ENCODE measurements at regions not wholly inside any gene's neighbourhood (a gene's known extent, or its start where the extent isn't known, plus 50 kb on each side); places are given as distances from the start of the nearest gene placed in this dataset.

- no peak overlapping the region for H3K4me3 ChIP-seq (ENCODE audit: low read depth, low read length)
- peaks cover 5% of the 10 kb centered on the region; the same call in 1 of the 2 replicates for H3K9me3 ChIP-seq (ENCODE audit: control insufficient read depth, insufficient read depth, low read length)
- no peak overlapping the region for H3K27ac ChIP-seq (ENCODE audit: low read depth, low read length)
- no peak for DNase-seq (ENCODE audit: low read depth, low spot score)
- ChIA-PET POLR2A (no interaction called here), CTCF (no interaction called here)
- TF ChIP-seq, protein P1, sequence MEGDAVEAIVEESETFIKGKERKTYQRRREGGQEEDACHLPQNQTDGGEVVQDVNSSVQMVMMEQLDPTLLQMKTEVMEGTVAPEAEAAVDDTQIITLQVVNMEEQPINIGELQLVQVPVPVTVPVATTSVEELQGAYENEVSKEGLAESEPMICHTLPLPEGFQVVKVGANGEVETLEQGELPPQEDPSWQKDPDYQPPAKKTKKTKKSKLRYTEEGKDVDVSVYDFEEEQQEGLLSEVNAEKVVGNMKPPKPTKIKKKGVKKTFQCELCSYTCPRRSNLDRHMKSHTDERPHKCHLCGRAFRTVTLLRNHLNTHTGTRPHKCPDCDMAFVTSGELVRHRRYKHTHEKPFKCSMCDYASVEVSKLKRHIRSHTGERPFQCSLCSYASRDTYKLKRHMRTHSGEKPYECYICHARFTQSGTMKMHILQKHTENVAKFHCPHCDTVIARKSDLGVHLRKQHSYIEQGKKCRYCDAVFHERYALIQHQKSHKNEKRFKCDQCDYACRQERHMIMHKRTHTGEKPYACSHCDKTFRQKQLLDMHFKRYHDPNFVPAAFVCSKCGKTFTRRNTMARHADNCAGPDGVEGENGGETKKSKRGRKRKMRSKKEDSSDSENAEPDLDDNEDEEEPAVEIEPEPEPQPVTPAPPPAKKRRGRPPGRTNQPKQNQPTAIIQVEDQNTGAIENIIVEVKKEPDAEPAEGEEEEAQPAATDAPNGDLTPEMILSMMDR (IDR thresholded peaks at IDR 0.05; ENCODE audit: low read depth, low read length): no peak
- H3K27me3 ChIP-seq (ENCODE audit: control insufficient read depth, insufficient read depth, low read length): peaks cover 2% of the 10 kb centered on the region
These were observed 286.4 kb downstream of the BAMBI start for GRCh38 chr10:28963539-28964221.

DNA sequence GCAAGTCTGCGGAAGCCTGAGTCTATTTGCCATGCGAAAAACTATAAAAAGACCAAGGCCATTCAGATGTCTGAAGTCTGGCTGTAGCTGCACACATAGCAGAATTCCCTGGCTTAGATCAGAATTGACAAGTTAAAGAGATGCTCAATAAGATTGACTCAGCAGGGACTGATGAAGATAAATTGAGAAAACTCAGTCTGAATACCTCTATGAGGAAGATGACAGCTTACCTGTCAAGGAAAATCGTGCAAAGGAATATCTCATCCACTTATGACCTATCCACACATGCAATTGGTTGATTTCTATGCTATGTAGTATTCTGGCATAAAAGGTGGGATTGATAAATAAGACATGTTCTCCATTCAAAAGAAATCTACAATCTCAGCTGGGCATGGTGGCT lies 288.6 kb downstream of the BAMBI start:
- peaks cover 3% of the 10 kb centered on the region for H3K27me3 ChIP-seq (ENCODE audit: control insufficient read depth, insufficient read depth, low read length)
- POLR2A ChIA-PET: no interaction called here
- TF ChIP-seq, protein P1 (IDR thresholded peaks at IDR 0.05; ENCODE audit: low read depth, low read length): no peak
- CTCF ChIA-PET: no interaction called here
- no peak overlapping the region for H3K27ac ChIP-seq (ENCODE audit: low read depth, low read length)
- H3K9me3 ChIP-seq (ENCODE audit: control insufficient read depth, insufficient read depth, low read length): peaks cover 5% of the 10 kb centered on the region; the same call in 1 of the 2 replicates
- no peak overlapping the region for H3K4me3 ChIP-seq (ENCODE audit: low read depth, low read length)
- no peak for DNase-seq (ENCODE audit: low read depth, low spot score)

GRCh38 chr10:28967031-28967430 lies 289.7 kb downstream of the BAMBI start:
- CTCF ChIA-PET: no interaction called here
- Histone ChIP-seq H3K27ac (ENCODE audit: low read depth, low read length) (no peak overlapping the region), H3K9me3 (ENCODE audit: control insufficient read depth, insufficient read depth, low read length) (peaks cover 5% of the 10 kb centered on the region; the same call in 1 of the 2 replicates), H3K4me3 (ENCODE audit: low read depth, low read length) (no peak overlapping the region), H3K27me3 (ENCODE audit: control insufficient read depth, insufficient read depth, low read length) (peaks cover 4% of the 10 kb centered on the region)
- POLR2A ChIA-PET: no interaction called here
- DNase-seq (ENCODE audit: low read depth, low spot score): no peak
- TF ChIP-seq, protein P1 (IDR thresholded peaks at IDR 0.05; ENCODE audit: low read depth, low read length): no peak

DNA sequence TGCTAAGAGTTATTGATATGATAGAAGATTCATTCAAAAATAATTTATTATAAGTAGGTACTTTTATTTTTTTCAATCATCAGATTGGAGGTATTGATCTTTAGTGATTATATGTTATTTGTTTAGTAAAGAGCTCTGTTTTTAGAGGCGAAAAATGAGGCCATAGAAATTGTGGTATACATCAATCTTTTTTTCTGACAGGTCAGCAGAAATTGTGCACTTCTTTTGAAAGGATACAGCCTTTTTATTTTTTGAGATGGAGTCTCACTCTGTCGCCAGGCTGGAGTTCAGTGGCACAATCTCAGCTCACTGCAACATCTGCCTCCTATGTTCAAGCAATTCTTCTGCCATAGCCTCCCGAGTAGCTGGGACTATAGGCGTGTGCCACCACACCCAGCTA lies 292.1 kb downstream of the BAMBI start:
- DNase-seq (ENCODE audit: low read depth, low spot score): no peak
- Histone ChIP-seq H3K27me3 (ENCODE audit: control insufficient read depth, insufficient read depth, low read length) (peaks cover 5% of the 10 kb centered on the region), H3K27ac (ENCODE audit: low read depth, low read length) (no peak overlapping the region), H3K9me3 (ENCODE audit: control insufficient read depth, insufficient read depth, low read length) (no peaks in the 10 kb centered on the region), H3K4me3 (ENCODE audit: low read depth, low read length) (no peak overlapping the region)
- ChIA-PET POLR2A (no interaction called here), CTCF (no interaction called here)
- TF ChIP-seq, protein P1 (IDR thresholded peaks at IDR 0.05; ENCODE audit: low read depth, low read length): no peak

- CTCF ChIA-PET: no interaction called here
- H3K27ac ChIP-seq (ENCODE audit: low read depth, low read length): no peak overlapping the region
- TF ChIP-seq, protein P1 (IDR thresholded peaks at IDR 0.05; ENCODE audit: low read depth, low read length): no peak
- no peaks in the 10 kb centered on the region for H3K9me3 ChIP-seq (ENCODE audit: control insufficient read depth, insufficient read depth, low read length)
- POLR2A ChIA-PET: no interaction called here
- no peak for DNase-seq (ENCODE audit: low read depth, low spot score)
- no peak overlapping the region for H3K4me3 ChIP-seq (ENCODE audit: low read depth, low read length)
- peaks cover 5% of the 10 kb centered on the region for H3K27me3 ChIP-seq (ENCODE audit: control insufficient read depth, insufficient read depth, low read length)
These were observed 292.9 kb downstream of the BAMBI start for GRCh38 chr10:28970231-28970630.
